HepG2 (cell line): ENCODE measurements at regions not wholly inside any gene's neighbourhood (a gene's known extent, or its start where the extent isn't known, plus 50 kb on each side); places are given as distances from the start of the nearest gene placed in this dataset.

ENCODE experiments used
- CTCF ChIP-seq: sonication (generic); formaldehyde crosslinking; IDR thresholded peaks from 2 replicates; pipeline ENCODE4 v1.5.0; 2020; ENCODE audit warnings: mild to moderate bottlenecking, missing genetic modification reagents, moderate library complexity
- HMGA1 ChIP-seq: sonication (generic); formaldehyde crosslinking; conservative IDR thresholded peaks from 2 replicates; pipeline ENCODE4 v1.4.0; 2020; ENCODE audit warnings: missing genetic modification reagents
- MTF2 ChIP-seq: sonication (generic); formaldehyde crosslinking; IDR thresholded peaks from 2 replicates; pipeline ENCODE4 v1.5.0; 2020; ENCODE audit warnings: missing genetic modification reagents, borderline replicate concordance
- MYNN ChIP-seq: sonication (generic); formaldehyde crosslinking; IDR thresholded peaks from 2 replicates; pipeline ENCODE4 v1.4.0; 2020; ENCODE audit warnings: mild to moderate bottlenecking, low read depth, missing genetic modification reagents
- ZBTB26 ChIP-seq: IDR thresholded peaks from 2 replicates; pipeline ENCODE4 v1.6.1; 2016; ENCODE audit warnings: missing compliant biosample characterization, missing genetic modification reagents, borderline replicate concordance
- ZSCAN5A ChIP-seq: sonication (generic); formaldehyde crosslinking; IDR thresholded peaks from 2 replicates; pipeline ENCODE4 v1.8.0; 2022; ENCODE audit warnings: mild to moderate bottlenecking, missing genetic modification reagents, borderline replicate concordance

- no peak for TF ChIP-seq HMGA1 (CRISPR knock-in tag)
- TF ChIP-seq ZBTB26 (CRISPR knock-in tag), result no peak
- no peak for TF ChIP-seq CTCF
- TF ChIP-seq MTF2 (CRISPR knock-in tag), result no peak
- TF ChIP-seq MYNN (CRISPR knock-in tag), result no peak
- no peak for TF ChIP-seq ZSCAN5A (CRISPR knock-in tag)
These were observed 78.1 kb upstream of the DAP start for GRCh38 chr5:10839118-10839517.
